ENCODE measurements at regions not wholly inside any gene's neighbourhood (a gene's known extent, or its start where the extent isn't known, plus 50 kb on each side); places are given as distances from the start of the nearest gene placed in this dataset.
"Not testable (repeated sequence)": the region's sequence is repeated elsewhere in the genome, so short reads cannot be mapped to it uniquely, and the experiment has no call there.

DNA sequence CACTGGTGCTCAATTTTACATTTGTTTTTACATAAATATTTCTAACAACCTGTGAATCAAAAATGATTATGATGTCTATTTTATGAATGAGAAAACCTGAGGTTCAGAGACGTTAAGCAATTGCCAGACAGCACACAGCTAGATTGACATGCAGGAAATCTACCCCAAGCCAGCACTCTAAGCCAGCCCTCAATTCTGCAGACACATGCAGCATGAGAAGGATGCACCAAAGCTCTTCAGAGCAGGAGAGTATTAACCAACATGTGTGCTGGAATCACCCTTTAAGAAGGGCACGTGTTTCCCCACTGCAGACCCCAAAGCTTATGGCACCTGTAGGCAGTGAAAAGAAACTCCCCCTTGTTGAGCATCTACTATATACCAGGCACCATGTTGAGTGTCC is 126.1 kb upstream of the ARHGEF3 start:
- H3K9me3 ChIP-seq (replicated peaks; ENCODE audit: insufficient read depth, low read length), result no peaks in the 10 kb centered on the region
- no peak overlapping the region for H2AFZ ChIP-seq (ENCODE audit: low read length)
- no peaks in the 10 kb centered on the region for H3F3A ChIP-seq (ENCODE audit: insufficient read depth, low read length)
- no peak overlapping the region for H3K4me3 ChIP-seq (ENCODE audit: low read length)
- TF ChIP-seq EZH2 (optimal IDR thresholded peaks at IDR 0.05; ENCODE audit: low read depth, low read length) (no peak), EZH2phosphoT487 (IDR thresholded peaks at IDR 0.05; ENCODE audit: low read length) (no peak)
- TF ChIP-seq, protein P1, sequence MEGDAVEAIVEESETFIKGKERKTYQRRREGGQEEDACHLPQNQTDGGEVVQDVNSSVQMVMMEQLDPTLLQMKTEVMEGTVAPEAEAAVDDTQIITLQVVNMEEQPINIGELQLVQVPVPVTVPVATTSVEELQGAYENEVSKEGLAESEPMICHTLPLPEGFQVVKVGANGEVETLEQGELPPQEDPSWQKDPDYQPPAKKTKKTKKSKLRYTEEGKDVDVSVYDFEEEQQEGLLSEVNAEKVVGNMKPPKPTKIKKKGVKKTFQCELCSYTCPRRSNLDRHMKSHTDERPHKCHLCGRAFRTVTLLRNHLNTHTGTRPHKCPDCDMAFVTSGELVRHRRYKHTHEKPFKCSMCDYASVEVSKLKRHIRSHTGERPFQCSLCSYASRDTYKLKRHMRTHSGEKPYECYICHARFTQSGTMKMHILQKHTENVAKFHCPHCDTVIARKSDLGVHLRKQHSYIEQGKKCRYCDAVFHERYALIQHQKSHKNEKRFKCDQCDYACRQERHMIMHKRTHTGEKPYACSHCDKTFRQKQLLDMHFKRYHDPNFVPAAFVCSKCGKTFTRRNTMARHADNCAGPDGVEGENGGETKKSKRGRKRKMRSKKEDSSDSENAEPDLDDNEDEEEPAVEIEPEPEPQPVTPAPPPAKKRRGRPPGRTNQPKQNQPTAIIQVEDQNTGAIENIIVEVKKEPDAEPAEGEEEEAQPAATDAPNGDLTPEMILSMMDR (IDR thresholded peaks at IDR 0.05; ENCODE audit: low read length), result no peak
- DNase-seq, result no peak
- no peak overlapping the region for H3K27ac ChIP-seq (ENCODE audit: low read length)
- H4K20me1 ChIP-seq (ENCODE audit: insufficient read depth, low read length), result no peaks in the 10 kb centered on the region
- no peak overlapping the region for H3K4me2 ChIP-seq (ENCODE audit: low read depth, low read length)
- H3K9ac ChIP-seq (ENCODE audit: low read length), result no peak overlapping the region
- H3K79me2 ChIP-seq (ENCODE audit: low read length), result no peaks in the 10 kb centered on the region
- no peaks in the 10 kb centered on the region for H3K27me3 ChIP-seq (replicated peaks; ENCODE audit: insufficient read depth, low read length)
- H3K9me2 ChIP-seq (replicated peaks; ENCODE audit: insufficient read depth, low read length), result no peaks in the 10 kb centered on the region
- H3K4me1 ChIP-seq (ENCODE audit: low read length), result peaks cover 7% of the 10 kb centered on the region; the same call in 1 of the 2 replicates
- H3K36me3 ChIP-seq (replicated peaks; ENCODE audit: insufficient read depth, low read length), result no peaks in the 10 kb centered on the region

DNA sequence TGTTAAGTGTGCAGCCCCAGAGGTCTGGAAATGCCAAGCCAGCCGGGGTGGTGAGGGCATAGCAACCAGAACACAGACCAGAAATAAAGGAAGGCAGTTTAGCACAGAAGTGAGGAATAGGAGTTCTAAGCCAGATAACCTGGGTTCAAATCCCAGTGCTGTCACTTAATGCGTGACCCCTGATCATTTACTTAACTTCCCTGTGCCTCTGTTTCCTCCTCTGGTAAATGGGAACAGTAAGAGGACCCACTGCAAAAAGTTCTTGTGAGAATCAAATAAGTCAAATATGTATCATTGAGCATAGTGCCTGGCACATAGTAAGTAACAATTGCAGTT is 125.2 kb upstream of the ARHGEF3 start:
- TF ChIP-seq EZH2 (optimal IDR thresholded peaks at IDR 0.05; ENCODE audit: low read depth, low read length) (no peak), EZH2phosphoT487 (IDR thresholded peaks at IDR 0.05; ENCODE audit: low read length) (no peak)
- TF ChIP-seq, protein P1 (IDR thresholded peaks at IDR 0.05; ENCODE audit: low read length), result no peak
- no peak overlapping the region for H3K9ac ChIP-seq (ENCODE audit: low read length)
- H2AFZ ChIP-seq (ENCODE audit: low read length), result no peak overlapping the region
- no peaks in the 10 kb centered on the region for H3K9me2 ChIP-seq (replicated peaks; ENCODE audit: insufficient read depth, low read length)
- H3K79me2 ChIP-seq (ENCODE audit: low read length), result no peaks in the 10 kb centered on the region
- H3K4me3 ChIP-seq (ENCODE audit: low read length), result no peak overlapping the region
- no peaks in the 10 kb centered on the region for H3K9me3 ChIP-seq (replicated peaks; ENCODE audit: insufficient read depth, low read length)
- H3K27ac ChIP-seq (ENCODE audit: low read length), result no peak overlapping the region
- H3F3A ChIP-seq (ENCODE audit: insufficient read depth, low read length), result peaks cover 3% of the 10 kb centered on the region
- H3K36me3 ChIP-seq (replicated peaks; ENCODE audit: insufficient read depth, low read length), result no peaks in the 10 kb centered on the region
- no peak for DNase-seq
- no peak overlapping the region for H3K4me2 ChIP-seq (ENCODE audit: low read depth, low read length)
- no peaks in the 10 kb centered on the region for H3K27me3 ChIP-seq (replicated peaks; ENCODE audit: insufficient read depth, low read length)
- peaks cover 7% of the 10 kb centered on the region; the same call in 1 of the 2 replicates for H3K4me1 ChIP-seq (ENCODE audit: low read length)
- no peaks in the 10 kb centered on the region for H4K20me1 ChIP-seq (ENCODE audit: insufficient read depth, low read length)

DNA sequence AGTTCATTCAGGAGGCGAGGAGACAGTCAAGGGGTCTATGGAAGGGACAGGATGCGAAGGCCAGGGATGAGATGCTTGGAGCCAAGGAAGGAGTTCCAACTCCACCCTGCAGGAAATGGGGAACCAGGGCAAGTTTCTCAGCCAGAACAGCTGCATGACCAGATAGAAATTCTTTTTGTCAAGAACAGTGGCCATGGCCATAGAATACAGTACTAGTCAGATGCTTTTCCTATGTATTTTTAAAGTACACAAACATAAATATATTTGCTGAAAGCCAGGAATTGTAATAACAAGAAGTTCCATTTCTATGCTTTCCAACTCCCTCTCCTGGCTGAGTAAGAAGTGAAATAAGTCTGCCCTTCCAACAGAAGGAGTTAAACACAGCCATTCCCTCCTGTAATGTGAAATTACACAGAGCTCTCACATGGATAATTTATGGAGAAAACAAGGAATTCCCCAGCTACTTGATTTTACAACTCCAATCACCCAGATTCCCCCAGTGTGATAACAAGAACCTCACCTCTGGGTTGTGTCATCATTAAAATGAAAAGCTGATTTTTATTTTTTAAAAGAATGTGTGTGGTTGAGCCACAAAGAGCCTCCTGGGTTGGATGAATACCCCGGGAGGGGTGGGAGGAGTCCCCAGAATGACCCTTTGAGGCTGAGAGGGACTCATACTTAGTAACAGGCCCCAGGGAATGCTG is 124.6 kb upstream of the ARHGEF3 start:
- Histone ChIP-seq H3K4me1 (ENCODE audit: low read length) (peaks cover 10% of the 10 kb centered on the region), H4K20me1 (ENCODE audit: insufficient read depth, low read length) (no peaks in the 10 kb centered on the region), H3K79me2 (ENCODE audit: low read length) (no peaks in the 10 kb centered on the region), H3K9me2 (replicated peaks; ENCODE audit: insufficient read depth, low read length) (no peaks in the 10 kb centered on the region), H2AFZ (ENCODE audit: low read length) (no peak overlapping the region), H3K9me3 (replicated peaks; ENCODE audit: insufficient read depth, low read length) (no peaks in the 10 kb centered on the region), H3K27ac (ENCODE audit: low read length) (no peak overlapping the region), H3K4me3 (ENCODE audit: low read length) (no peak overlapping the region), H3K9ac (ENCODE audit: low read length) (no peak overlapping the region), H3K36me3 (replicated peaks; ENCODE audit: insufficient read depth, low read length) (no peaks in the 10 kb centered on the region), H3K27me3 (replicated peaks; ENCODE audit: insufficient read depth, low read length) (no peaks in the 10 kb centered on the region), H3K4me2 (ENCODE audit: low read depth, low read length) (no peak overlapping the region), H3F3A (ENCODE audit: insufficient read depth, low read length) (peaks cover 8% of the 10 kb centered on the region)
- TF ChIP-seq, protein P1 (IDR thresholded peaks at IDR 0.05; ENCODE audit: low read length), result no peak
- TF ChIP-seq EZH2 (optimal IDR thresholded peaks at IDR 0.05; ENCODE audit: low read depth, low read length) (no peak), EZH2phosphoT487 (IDR thresholded peaks at IDR 0.05; ENCODE audit: low read length) (no peak)
- DNase-seq, result no peak

DNA sequence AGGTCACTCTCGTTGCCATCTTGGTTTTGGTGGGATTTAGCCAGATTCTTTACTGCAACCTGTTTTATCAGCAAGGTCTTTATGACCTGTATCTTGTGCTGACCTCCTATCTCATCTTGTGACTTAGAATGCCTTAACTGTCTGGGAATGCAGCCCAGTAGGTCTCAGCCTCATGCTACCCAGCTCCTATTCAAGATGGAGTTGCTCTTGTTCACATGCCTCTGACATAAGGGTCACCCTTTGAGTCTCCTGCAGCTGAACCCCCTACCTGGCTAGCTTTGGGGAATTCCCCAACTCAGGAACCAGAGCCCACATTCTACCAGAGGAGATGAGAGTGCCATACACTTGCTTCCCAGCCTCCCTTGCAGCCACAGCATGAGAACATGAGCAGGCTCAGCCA is 123.0 kb upstream of the ARHGEF3 start:
- H3K4me2 ChIP-seq (ENCODE audit: low read depth, low read length); H3K79me2 ChIP-seq (ENCODE audit: low read length); H2AFZ ChIP-seq (ENCODE audit: low read length); H3K27me3 ChIP-seq (replicated peaks; ENCODE audit: insufficient read depth, low read length); H3K9me2 ChIP-seq (replicated peaks; ENCODE audit: insufficient read depth, low read length); H3K9ac ChIP-seq (ENCODE audit: low read length); H3K36me3 ChIP-seq (replicated peaks; ENCODE audit: insufficient read depth, low read length); H3K4me3 ChIP-seq (ENCODE audit: low read length); DNase-seq; H3K27ac ChIP-seq (ENCODE audit: low read length); H3K9me3 ChIP-seq (replicated peaks; ENCODE audit: insufficient read depth, low read length); H4K20me1 ChIP-seq (ENCODE audit: insufficient read depth, low read length): not testable (repeated sequence)
- peaks cover 12% of the 10 kb centered on the region for H3F3A ChIP-seq (ENCODE audit: insufficient read depth, low read length)
- H3K4me1 ChIP-seq (ENCODE audit: low read length), result peaks cover 13% of the 10 kb centered on the region

All from MM.1S (cell line).